ENCODE measurements at regions not wholly inside any gene's neighbourhood (a gene's known extent, or its start where the extent isn't known, plus 50 kb on each side); places are given as distances from the start of the nearest gene placed in this dataset.
"Not testable (repeated sequence)": the region's sequence is repeated elsewhere in the genome, so short reads cannot be mapped to it uniquely, and the experiment has no call there.

- no peak for DNase-seq
Measured at GRCh38 chr18:68427951-68428401, 286.9 kb downstream of the TMX3 start.

- no peak for DNase-seq
Measured at GRCh38 chr18:68426731-68427315, 288.1 kb downstream of the TMX3 start.

GRCh38 chr18:68418881-68419280 is 296.0 kb downstream of the TMX3 start:
- DNase-seq: no peak

GRCh38 chr18:68418226-68418868 is 296.6 kb downstream of the TMX3 start:
- DNase-seq: no peak

- DNase-seq: no peak
Measured at GRCh38 chr18:68417826-68418225, 297.1 kb downstream of the TMX3 start.

- DNase-seq: no peak
Measured at GRCh38 chr18:68417166-68417799, 297.6 kb downstream of the TMX3 start.

- DNase-seq: no peak
Measured at GRCh38 chr18:68414407-68414806, 300.5 kb downstream of the TMX3 start.

GRCh38 chr18:68409576-68409975 is 305.3 kb downstream of the TMX3 start:
- DNase-seq: no peak

- DNase-seq: no peak
Measured at GRCh38 chr18:68406761-68407160, 308.1 kb downstream of the TMX3 start.

- DNase-seq: no peak
Measured at GRCh38 chr18:68402784-68403183, 312.1 kb downstream of the TMX3 start.

GRCh38 chr18:68400889-68401288 is 314.0 kb downstream of the TMX3 start:
- DNase-seq: no peak

- no peak for DNase-seq
Measured at GRCh38 chr18:68399721-68400120, 315.2 kb downstream of the TMX3 start.

- DNase-seq: no peak
Measured at GRCh38 chr18:68397241-68398035, 317.5 kb downstream of the TMX3 start.

- DNase-seq: no peak
Measured at GRCh38 chr18:68394705-68395104, 320.2 kb downstream of the TMX3 start.

- DNase-seq: no peak
Measured at GRCh38 chr18:68391801-68392200, 323.1 kb downstream of the TMX3 start.

GRCh38 chr18:68387246-68387645 is 327.7 kb downstream of the TMX3 start:
- DNase-seq: no peak

- not testable (repeated sequence) for DNase-seq
Measured at GRCh38 chr18:68383979-68384378, 330.9 kb downstream of the TMX3 start.

- DNase-seq: no peak
Measured at GRCh38 chr18:68376926-68377325, 338.0 kb downstream of the TMX3 start.

- DNase-seq: no peak
Measured at GRCh38 chr18:68362907-68363306, 352.0 kb downstream of the TMX3 start.

- DNase-seq: no peak
Measured at GRCh38 chr18:68355637-68356036, 359.3 kb downstream of the TMX3 start.

- no peak for DNase-seq
Measured at GRCh38 chr18:68354176-68354575, 360.7 kb downstream of the TMX3 start.

GRCh38 chr18:68342039-68342659 is 372.8 kb downstream of the TMX3 start:
- no peak for DNase-seq

GRCh38 chr18:68340606-68341005 is 374.3 kb downstream of the TMX3 start:
- no peak for DNase-seq

Data from GOT3 (cell line).